Suppressor macrophage treated with lipopolysaccharide for 1 hour (primary cell): ENCODE measurements at regions not wholly inside any gene's neighbourhood (a gene's known extent, or its start where the extent isn't known, plus 50 kb on each side); places are given as distances from the start of the nearest gene placed in this dataset.
"Not testable (repeated sequence)": the region's sequence is repeated elsewhere in the genome, so short reads cannot be mapped to it uniquely, and the experiment has no call there.

Source experiments
- DNase-seq, 3 donors: peaks; one replicate each; pipeline ENCODE4 v3.0.0-alpha.2; 2020 to 2022

- DNase-seq, result no peak
These were observed 1314.6 kb upstream of the TMEM132C start for GRCh38 chr12:126952096-126953007.

- DNase-seq, result no peak
These were observed 1313.5 kb upstream of the TMEM132C start for GRCh38 chr12:126953365-126953889.

GRCh38 chr12:126960221-126960620, 1306.7 kb upstream of the TMEM132C start:
- DNase-seq, result no peak

GRCh38 chr12:126960709-126961108, 1306.3 kb upstream of the TMEM132C start:
- no peak for DNase-seq

GRCh38 chr12:126963825-126964224, 1303.1 kb upstream of the TMEM132C start:
- DNase-seq, result no peak

- no peak for DNase-seq
These were observed 1300.5 kb upstream of the TMEM132C start for GRCh38 chr12:126966498-126966897.

- no peak for DNase-seq
These were observed 1299.8 kb upstream of the TMEM132C start for GRCh38 chr12:126967152-126967551.

GRCh38 chr12:126974779-126975178, 1292.2 kb upstream of the TMEM132C start:
- no peak for DNase-seq

- no peak for DNase-seq
These were observed 1290.4 kb upstream of the TMEM132C start for GRCh38 chr12:126976579-126976978.

- not testable (repeated sequence) for DNase-seq
These were observed 1287.4 kb upstream of the TMEM132C start for GRCh38 chr12:126979564-126979963.

GRCh38 chr12:126982707-126983106, 1284.3 kb upstream of the TMEM132C start:
- DNase-seq, result no peak

- DNase-seq, result not testable (repeated sequence)
These were observed 1283.2 kb upstream of the TMEM132C start for GRCh38 chr12:126983735-126984134.

GRCh38 chr12:126985663-126986062, 1281.3 kb upstream of the TMEM132C start:
- not testable (repeated sequence) for DNase-seq

- DNase-seq, result no peak
These were observed 1277.4 kb upstream of the TMEM132C start for GRCh38 chr12:126989532-126989931.

GRCh38 chr12:126993898-126994297, 1273.1 kb upstream of the TMEM132C start:
- no peak for DNase-seq

GRCh38 chr12:126994599-126994998, 1272.4 kb upstream of the TMEM132C start:
- no peak for DNase-seq

- DNase-seq, result no peak
These were observed 1268.9 kb upstream of the TMEM132C start for GRCh38 chr12:126998031-126998430.

- DNase-seq, result no peak
These were observed 1268.2 kb upstream of the TMEM132C start for GRCh38 chr12:126998747-126999285.

GRCh38 chr12:126999352-126999751, 1267.6 kb upstream of the TMEM132C start:
- no peak for DNase-seq

GRCh38 chr12:127005406-127005805, 1261.6 kb upstream of the TMEM132C start:
- no peak for DNase-seq

- no peak for DNase-seq
These were observed 1260.0 kb upstream of the TMEM132C start for GRCh38 chr12:127006972-127007371.

- DNase-seq, result no peak
These were observed 1258.1 kb upstream of the TMEM132C start for GRCh38 chr12:127008755-127009403.

GRCh38 chr12:127012109-127012508, 1254.9 kb upstream of the TMEM132C start:
- DNase-seq, result no peak

GRCh38 chr12:127013197-127013596, 1253.8 kb upstream of the TMEM132C start:
- no peak for DNase-seq
